Neural progenitor cell (in vitro differentiated cells): ENCODE measurements at regions not wholly inside any gene's neighbourhood (a gene's known extent, or its start where the extent isn't known, plus 50 kb on each side); places are given as distances from the start of the nearest gene placed in this dataset.
"Not testable (repeated sequence)": the region's sequence is repeated elsewhere in the genome, so short reads cannot be mapped to it uniquely, and the experiment has no call there.

Experiments used
- EZH2 ChIP-seq: fragments of 200-600 bp; sonication (generic); IDR thresholded peaks from 2 replicates; pipeline ENCODE4 v1.6.1; 2017; ENCODE audit warnings: antibody characterized with exemption, mild to moderate bottlenecking, moderate library complexity
- EZH2phosphoT487 ChIP-seq: fragments of 200-600 bp; sonication (generic); IDR thresholded peaks from 2 replicates; pipeline ENCODE4 v1.6.1; 2017; ENCODE audit warnings: antibody characterized with exemption
- TF ChIP-seq, protein P1 (sequence below): fragments of 200-600 bp; sonication (generic); IDR thresholded peaks from 2 replicates; pipeline ENCODE4 v1.5.1; 2017; ENCODE audit warnings: antibody characterized with exemption, mild to moderate bottlenecking

DNA sequence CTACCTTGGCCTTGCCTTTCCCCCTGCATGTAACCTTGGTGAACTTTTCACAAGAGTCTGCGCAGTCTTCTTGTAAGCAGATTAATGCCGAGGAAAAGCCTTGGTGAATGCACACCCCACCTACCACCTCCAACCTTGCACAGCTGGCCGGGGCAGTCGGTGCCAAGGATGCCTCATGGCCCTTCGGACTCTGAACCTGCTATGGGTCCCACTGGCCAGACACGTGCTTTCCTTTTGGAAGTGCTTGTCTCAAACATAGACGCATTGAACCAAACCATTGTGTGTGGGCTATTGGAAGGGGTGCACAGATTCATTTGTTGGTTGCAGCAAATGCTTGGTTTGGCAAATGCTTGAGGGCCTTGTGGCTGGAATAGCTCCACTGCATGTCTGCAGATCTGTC is 109.0 kb upstream of the PLGLB2 start:
- TF ChIP-seq, protein P1, sequence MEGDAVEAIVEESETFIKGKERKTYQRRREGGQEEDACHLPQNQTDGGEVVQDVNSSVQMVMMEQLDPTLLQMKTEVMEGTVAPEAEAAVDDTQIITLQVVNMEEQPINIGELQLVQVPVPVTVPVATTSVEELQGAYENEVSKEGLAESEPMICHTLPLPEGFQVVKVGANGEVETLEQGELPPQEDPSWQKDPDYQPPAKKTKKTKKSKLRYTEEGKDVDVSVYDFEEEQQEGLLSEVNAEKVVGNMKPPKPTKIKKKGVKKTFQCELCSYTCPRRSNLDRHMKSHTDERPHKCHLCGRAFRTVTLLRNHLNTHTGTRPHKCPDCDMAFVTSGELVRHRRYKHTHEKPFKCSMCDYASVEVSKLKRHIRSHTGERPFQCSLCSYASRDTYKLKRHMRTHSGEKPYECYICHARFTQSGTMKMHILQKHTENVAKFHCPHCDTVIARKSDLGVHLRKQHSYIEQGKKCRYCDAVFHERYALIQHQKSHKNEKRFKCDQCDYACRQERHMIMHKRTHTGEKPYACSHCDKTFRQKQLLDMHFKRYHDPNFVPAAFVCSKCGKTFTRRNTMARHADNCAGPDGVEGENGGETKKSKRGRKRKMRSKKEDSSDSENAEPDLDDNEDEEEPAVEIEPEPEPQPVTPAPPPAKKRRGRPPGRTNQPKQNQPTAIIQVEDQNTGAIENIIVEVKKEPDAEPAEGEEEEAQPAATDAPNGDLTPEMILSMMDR: not testable (repeated sequence)
- TF ChIP-seq EZH2, EZH2phosphoT487: not testable (repeated sequence)
